Neural progenitor cell (in vitro differentiated cells): ENCODE measurements at regions not wholly inside any gene's neighbourhood (a gene's known extent, or its start where the extent isn't known, plus 50 kb on each side); places are given as distances from the start of the nearest gene placed in this dataset.

Source experiments
- CTCF ChIP-seq: fragments of 200-600 bp; sonication (generic); IDR thresholded peaks from 2 replicates; pipeline ENCODE4 v1.5.1; 2017; ENCODE audit warnings: antibody characterized with exemption, mild to moderate bottlenecking
- EZH2phosphoT487 ChIP-seq: fragments of 200-600 bp; sonication (generic); IDR thresholded peaks from 2 replicates; pipeline ENCODE4 v1.6.1; 2017; ENCODE audit warnings: antibody characterized with exemption

DNA sequence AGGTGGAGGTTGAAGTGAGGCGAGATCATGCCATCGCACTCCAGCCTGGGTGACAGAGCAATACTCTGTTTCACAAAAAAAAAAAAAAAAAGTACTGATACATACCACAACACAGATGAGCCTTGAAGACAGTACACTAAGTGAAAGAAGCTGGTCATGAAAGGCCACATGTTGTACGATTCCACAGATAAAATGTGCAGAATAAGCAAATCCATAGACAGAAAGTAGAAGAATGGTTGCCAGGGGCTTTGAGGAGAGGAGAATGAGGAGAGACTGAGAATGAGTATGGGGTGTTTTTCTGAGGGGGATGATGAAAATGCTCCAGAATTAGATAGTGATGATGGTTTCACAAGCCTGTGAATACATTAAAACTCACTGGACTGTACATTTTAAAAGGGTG, 155.6 kb upstream of the PSMD7 start:
- no peak for TF ChIP-seq CTCF
- TF ChIP-seq EZH2phosphoT487, result no peak
